ENCODE measurements at regions not wholly inside any gene's neighbourhood (a gene's known extent, or its start where the extent isn't known, plus 50 kb on each side); places are given as distances from the start of the nearest gene placed in this dataset.

- Mint-ChIP-seq H3K27ac (ENCODE audit: unreplicated experiment) (peak overlapping the region; percentile 95), H3K27me3 (ENCODE audit: unreplicated experiment) (no peaks in the 10 kb centered on the region)
These were observed 209.8 kb upstream of the FOXA2 start for GRCh38 chr20:22794200-22794599.

DNA sequence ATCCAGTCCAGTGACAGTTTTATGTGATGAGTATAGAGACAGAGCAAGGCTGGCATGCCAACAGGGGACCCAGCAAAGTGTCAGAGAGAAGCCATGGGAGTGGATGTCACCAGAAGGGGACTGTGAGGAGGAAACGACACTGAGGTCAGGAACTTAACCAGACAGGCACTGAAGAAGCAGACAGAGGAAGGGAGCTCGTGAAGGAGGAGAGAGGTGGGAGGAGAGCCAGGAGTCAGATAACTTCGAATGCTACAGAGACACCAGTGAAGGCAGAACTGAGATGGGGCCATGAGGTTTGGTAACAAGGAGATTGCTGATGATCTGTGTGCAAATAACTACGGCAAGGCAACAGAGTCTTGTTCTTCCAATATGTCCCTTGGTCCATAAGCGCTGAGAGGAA lies 211.1 kb upstream of the FOXA2 start:
- TF ChIP-seq, protein P1, sequence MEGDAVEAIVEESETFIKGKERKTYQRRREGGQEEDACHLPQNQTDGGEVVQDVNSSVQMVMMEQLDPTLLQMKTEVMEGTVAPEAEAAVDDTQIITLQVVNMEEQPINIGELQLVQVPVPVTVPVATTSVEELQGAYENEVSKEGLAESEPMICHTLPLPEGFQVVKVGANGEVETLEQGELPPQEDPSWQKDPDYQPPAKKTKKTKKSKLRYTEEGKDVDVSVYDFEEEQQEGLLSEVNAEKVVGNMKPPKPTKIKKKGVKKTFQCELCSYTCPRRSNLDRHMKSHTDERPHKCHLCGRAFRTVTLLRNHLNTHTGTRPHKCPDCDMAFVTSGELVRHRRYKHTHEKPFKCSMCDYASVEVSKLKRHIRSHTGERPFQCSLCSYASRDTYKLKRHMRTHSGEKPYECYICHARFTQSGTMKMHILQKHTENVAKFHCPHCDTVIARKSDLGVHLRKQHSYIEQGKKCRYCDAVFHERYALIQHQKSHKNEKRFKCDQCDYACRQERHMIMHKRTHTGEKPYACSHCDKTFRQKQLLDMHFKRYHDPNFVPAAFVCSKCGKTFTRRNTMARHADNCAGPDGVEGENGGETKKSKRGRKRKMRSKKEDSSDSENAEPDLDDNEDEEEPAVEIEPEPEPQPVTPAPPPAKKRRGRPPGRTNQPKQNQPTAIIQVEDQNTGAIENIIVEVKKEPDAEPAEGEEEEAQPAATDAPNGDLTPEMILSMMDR (IDR thresholded peaks at IDR 0.05) = no peak
- no peak for DNase-seq (ENCODE audit: extremely low spot score, unreplicated experiment)
- peaks cover 2% of the 10 kb centered on the region for H3K9me3 Mint-ChIP-seq (ENCODE audit: unreplicated experiment)
- peak overlapping the region; percentile 95 for H3K27ac Mint-ChIP-seq (ENCODE audit: unreplicated experiment)
- peaks cover 3% of the 10 kb centered on the region for H3K36me3 Mint-ChIP-seq (ENCODE audit: unreplicated experiment)
- no peaks in the 10 kb centered on the region for H3K27me3 Mint-ChIP-seq (ENCODE audit: unreplicated experiment)
- peaks cover 72% of the 10 kb centered on the region for H3K4me1 Mint-ChIP-seq (ENCODE audit: unreplicated experiment)
- peak overlapping the region; percentile 16 for H3K4me3 Mint-ChIP-seq (ENCODE audit: unreplicated experiment)

More at GRCh38 chr20:22794200-22794599, 209.8 kb upstream of the FOXA2 start:
- TF ChIP-seq, protein P1 (IDR thresholded peaks at IDR 0.05) = no peak
- Mint-ChIP-seq H3K4me3 (ENCODE audit: unreplicated experiment) (no peak overlapping the region), H3K4me1 (ENCODE audit: unreplicated experiment) (peaks cover 67% of the 10 kb centered on the region), H3K9me3 (ENCODE audit: unreplicated experiment) (peaks cover 2% of the 10 kb centered on the region), H3K36me3 (ENCODE audit: unreplicated experiment) (peaks cover 3% of the 10 kb centered on the region)
- no peak for DNase-seq (ENCODE audit: extremely low spot score, unreplicated experiment)

GRCh38 chr20:22795871-22796270 lies 211.5 kb upstream of the FOXA2 start:
- Mint-ChIP-seq H3K4me1 (ENCODE audit: unreplicated experiment) (peaks cover 75% of the 10 kb centered on the region), H3K27me3 (ENCODE audit: unreplicated experiment) (no peaks in the 10 kb centered on the region), H3K4me3 (ENCODE audit: unreplicated experiment) (peak overlapping the region; percentile 16)

GRCh38 chr20:22796469-22797077 lies 212.2 kb upstream of the FOXA2 start:
- no peak overlapping the region for H3K4me3 Mint-ChIP-seq (ENCODE audit: unreplicated experiment)
- H3K36me3 Mint-ChIP-seq (ENCODE audit: unreplicated experiment) = no peaks in the 10 kb centered on the region
- TF ChIP-seq, protein P1 (IDR thresholded peaks at IDR 0.05) = no peak
- no peaks in the 10 kb centered on the region for H3K27me3 Mint-ChIP-seq (ENCODE audit: unreplicated experiment)
- H3K27ac Mint-ChIP-seq (ENCODE audit: unreplicated experiment) = peak overlapping the region; percentile 95
- H3K4me1 Mint-ChIP-seq (ENCODE audit: unreplicated experiment) = peaks cover 80% of the 10 kb centered on the region
- no peak for DNase-seq (ENCODE audit: extremely low spot score, unreplicated experiment)
- no peaks in the 10 kb centered on the region for H3K9me3 Mint-ChIP-seq (ENCODE audit: unreplicated experiment)

More at GRCh38 chr20:22795871-22796270, 211.5 kb upstream of the FOXA2 start:
- peaks cover 3% of the 10 kb centered on the region for H3K36me3 Mint-ChIP-seq (ENCODE audit: unreplicated experiment)
- peaks cover under 1% of the 10 kb centered on the region for H3K9me3 Mint-ChIP-seq (ENCODE audit: unreplicated experiment)
- H3K27ac Mint-ChIP-seq (ENCODE audit: unreplicated experiment) = peak overlapping the region; percentile 95
- TF ChIP-seq, protein P1 (IDR thresholded peaks at IDR 0.05) = no peak
- no peak for DNase-seq (ENCODE audit: extremely low spot score, unreplicated experiment)

- Mint-ChIP-seq H3K27me3 (ENCODE audit: unreplicated experiment) (no peaks in the 10 kb centered on the region), H3K36me3 (ENCODE audit: unreplicated experiment) (no peaks in the 10 kb centered on the region), H3K9me3 (ENCODE audit: unreplicated experiment) (no peaks in the 10 kb centered on the region), H3K27ac (ENCODE audit: unreplicated experiment) (peak overlapping the region; percentile 36), H3K4me1 (ENCODE audit: unreplicated experiment) (peaks cover 81% of the 10 kb centered on the region), H3K4me3 (ENCODE audit: unreplicated experiment) (no peak overlapping the region)
- TF ChIP-seq, protein P1 (IDR thresholded peaks at IDR 0.05) = no peak
- no peak for DNase-seq (ENCODE audit: extremely low spot score, unreplicated experiment)
These were observed 212.7 kb upstream of the FOXA2 start for GRCh38 chr20:22797103-22797502.
